ENCODE measurements at regions not wholly inside any gene's neighbourhood (a gene's known extent, or its start where the extent isn't known, plus 50 kb on each side); places are given as distances from the start of the nearest gene placed in this dataset.

GRCh38 chr19:29085630-29086029 is 127.3 kb downstream of the UQCRFS1 start:
- Histone ChIP-seq H3K4me1 (no peaks in the 10 kb centered on the region), H3K4me3 (no peak overlapping the region), H3K27ac (no peak overlapping the region), H3K36me3 (no peaks in the 10 kb centered on the region), H3K9me3 (no peaks in the 10 kb centered on the region), H3K27me3 (peaks cover 0 to 13% of the 10 kb centered on the region in 2 donors)
- DNase-seq (ENCODE audit: low spot score in 2 of 2), result no peak
- intact Hi-C loops (cut with DNase I; ENCODE audit: low total_unique reads), result no loop called here
- TF ChIP-seq POLR2A (IDR thresholded peaks at IDR 0.05) (no peak), CTCF (IDR thresholded peaks at IDR 0.05) (no peak), POLR2AphosphoS5 (IDR thresholded peaks at IDR 0.05) (no peak)

- no peak for DNase-seq (ENCODE audit: low spot score in 2 of 2)
- intact Hi-C loops (cut with DNase I; ENCODE audit: low total_unique reads), result no loop called here
- Histone ChIP-seq H3K27ac (no peak overlapping the region), H3K27me3 (peaks cover 0 to 13% of the 10 kb centered on the region in 2 donors), H3K4me3 (no peak overlapping the region), H3K9me3 (no peaks in the 10 kb centered on the region), H3K36me3 (no peaks in the 10 kb centered on the region), H3K4me1 (no peaks in the 10 kb centered on the region)
- TF ChIP-seq CTCF (IDR thresholded peaks at IDR 0.05), result no peak
- TF ChIP-seq POLR2A (IDR thresholded peaks at IDR 0.05), result no peak
- no peak for TF ChIP-seq POLR2AphosphoS5 (IDR thresholded peaks at IDR 0.05)
Observed at GRCh38 chr19:29085206-29085605, 127.7 kb downstream of the UQCRFS1 start.

DNA sequence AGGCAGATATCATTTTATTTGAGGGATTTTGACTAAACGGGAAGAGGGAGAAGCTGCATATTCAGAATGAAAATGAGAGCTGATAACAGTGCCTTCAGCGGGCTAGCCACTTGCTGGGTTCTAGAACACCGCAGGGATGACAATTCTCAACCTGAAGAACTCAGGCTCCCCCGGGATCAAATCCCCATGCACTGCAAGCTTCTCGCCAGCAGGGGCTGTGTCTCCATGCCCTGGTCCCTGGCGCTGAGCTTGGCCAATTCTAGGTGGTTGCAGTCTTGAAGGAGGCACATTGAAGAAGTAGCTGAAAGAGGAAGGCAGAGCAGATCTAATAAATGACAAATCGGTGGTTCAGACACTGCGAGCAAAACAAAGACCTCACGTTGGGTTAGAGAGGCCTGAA is 128.7 kb downstream of the UQCRFS1 start:
- TF ChIP-seq POLR2AphosphoS5 (IDR thresholded peaks at IDR 0.05), result no peak
- TF ChIP-seq CTCF (IDR thresholded peaks at IDR 0.05), result no peak
- TF ChIP-seq POLR2A (IDR thresholded peaks at IDR 0.05), result no peak
- no peak overlapping the region for H3K27ac ChIP-seq
- H3K4me1 ChIP-seq, result no peaks in the 10 kb centered on the region
- H3K4me3 ChIP-seq, result no peak overlapping the region
- no peaks in the 10 kb centered on the region for H3K36me3 ChIP-seq
- no peaks in the 10 kb centered on the region for H3K9me3 ChIP-seq
- no peak for DNase-seq (ENCODE audit: low spot score in 2 of 2)
- H3K27me3 ChIP-seq, result peaks cover 0 to 13% of the 10 kb centered on the region in 2 donors
- intact Hi-C loops (cut with DNase I; ENCODE audit: low total_unique reads), result loop anchor here (5.0 kb wide), 1 partner anchor 303 kb away; no protein-coding TSS in a partner anchor

DNA sequence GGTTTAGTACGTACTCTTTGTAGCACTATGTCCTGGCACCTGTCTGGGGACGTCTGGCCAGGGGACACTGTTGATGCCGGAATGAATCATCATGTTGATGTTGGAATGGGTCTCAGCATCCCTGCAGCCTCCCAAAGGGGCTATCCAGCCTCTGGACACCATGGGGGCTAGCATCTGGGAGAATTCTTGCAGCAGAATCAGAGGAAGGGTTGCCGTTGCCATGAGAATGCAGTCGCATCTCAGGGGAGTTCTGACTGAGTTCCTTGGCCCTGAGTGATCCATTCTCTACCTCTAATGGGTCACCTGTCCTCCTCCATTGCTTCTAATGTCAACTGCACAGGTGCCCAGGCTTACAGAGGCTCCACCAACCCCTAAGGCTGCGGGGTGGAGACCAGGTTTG is 129.1 kb downstream of the UQCRFS1 start:
- no peak for TF ChIP-seq CTCF (IDR thresholded peaks at IDR 0.05)
- TF ChIP-seq POLR2AphosphoS5 (IDR thresholded peaks at IDR 0.05), result no peak
- TF ChIP-seq POLR2A (IDR thresholded peaks at IDR 0.05), result no peak
- no peak for DNase-seq (ENCODE audit: low spot score in 2 of 2)
- Histone ChIP-seq H3K27me3 (peaks cover 0 to 13% of the 10 kb centered on the region in 2 donors), H3K4me1 (no peaks in the 10 kb centered on the region), H3K9me3 (no peaks in the 10 kb centered on the region), H3K27ac (no peak overlapping the region), H3K4me3 (no peak overlapping the region), H3K36me3 (no peaks in the 10 kb centered on the region)
- intact Hi-C loops (cut with DNase I; ENCODE audit: low total_unique reads), result loop anchor here (5.0 kb wide), 1 partner anchor 303 kb away; no protein-coding TSS in a partner anchor

GRCh38 chr19:29079356-29080032 is 133.5 kb downstream of the UQCRFS1 start:
- DNase-seq (ENCODE audit: low spot score in 2 of 2), result no peak
- TF ChIP-seq CTCF (IDR thresholded peaks at IDR 0.05) (no peak), POLR2AphosphoS5 (IDR thresholded peaks at IDR 0.05) (no peak), POLR2A (IDR thresholded peaks at IDR 0.05) (no peak)
- H3K9me3 ChIP-seq, result no peaks in the 10 kb centered on the region
- H3K27ac ChIP-seq, result no peak overlapping the region
- no peaks in the 10 kb centered on the region for H3K36me3 ChIP-seq
- H3K4me3 ChIP-seq, result no peak overlapping the region
- no peaks in the 10 kb centered on the region for H3K4me1 ChIP-seq
- intact Hi-C loops (cut with DNase I; ENCODE audit: low total_unique reads), result loop anchor here (5.0 kb wide), 1 partner anchor 308 kb away; no protein-coding TSS in a partner anchor
- H3K27me3 ChIP-seq, result peaks cover 0 to 10% of the 10 kb centered on the region in 2 donors
